ENCODE measurements at regions not wholly inside any gene's neighbourhood (a gene's known extent, or its start where the extent isn't known, plus 50 kb on each side); places are given as distances from the start of the nearest gene placed in this dataset.

- no peak overlapping the region for H3K4me2 ChIP-seq (ENCODE audit: low read depth, low read length)
Measured at GRCh38 chr20:60297649-60298048, 339.4 kb downstream of the CDH26 start.

GRCh38 chr20:60298647-60299046 is 340.4 kb downstream of the CDH26 start:
- H3K36me3 ChIP-seq (replicated peaks; ENCODE audit: insufficient read depth, low read length): no peaks in the 10 kb centered on the region
- H2AFZ ChIP-seq (ENCODE audit: low read length): no peak overlapping the region
- no peaks in the 10 kb centered on the region for H4K20me1 ChIP-seq (ENCODE audit: insufficient read depth, low read length)
- H3K9ac ChIP-seq (ENCODE audit: low read length): no peak overlapping the region
- no peaks in the 10 kb centered on the region for H3K4me1 ChIP-seq (ENCODE audit: low read length)
- no peaks in the 10 kb centered on the region for H3K79me2 ChIP-seq (ENCODE audit: low read length)
- H3K27me3 ChIP-seq (replicated peaks; ENCODE audit: insufficient read depth, low read length): no peaks in the 10 kb centered on the region
- H3K4me3 ChIP-seq (ENCODE audit: low read length): no peak overlapping the region
- DNase-seq: no peak
- no peak overlapping the region for H3K27ac ChIP-seq (ENCODE audit: low read length)
- no peaks in the 10 kb centered on the region for H3K9me3 ChIP-seq (replicated peaks; ENCODE audit: insufficient read depth, low read length)
- no peaks in the 10 kb centered on the region for H3F3A ChIP-seq (ENCODE audit: insufficient read depth, low read length)
- H3K4me2 ChIP-seq (ENCODE audit: low read depth, low read length): no peak overlapping the region
- H3K9me2 ChIP-seq (replicated peaks; ENCODE audit: insufficient read depth, low read length): no peaks in the 10 kb centered on the region
- no peak for TF ChIP-seq EZH2phosphoT487 (IDR thresholded peaks at IDR 0.05; ENCODE audit: low read length)
- no peak for TF ChIP-seq EZH2 (optimal IDR thresholded peaks at IDR 0.05; ENCODE audit: low read depth, low read length)
- TF ChIP-seq CTCF (IDR thresholded peaks at IDR 0.05; ENCODE audit: low read length): no peak

More at GRCh38 chr20:60297649-60298048, 339.4 kb downstream of the CDH26 start:
- Histone ChIP-seq H3K4me1 (ENCODE audit: low read length) (no peaks in the 10 kb centered on the region), H3K9me3 (replicated peaks; ENCODE audit: insufficient read depth, low read length) (no peaks in the 10 kb centered on the region), H2AFZ (ENCODE audit: low read length) (no peak overlapping the region), H3K27ac (ENCODE audit: low read length) (no peak overlapping the region), H3K27me3 (replicated peaks; ENCODE audit: insufficient read depth, low read length) (no peaks in the 10 kb centered on the region), H3K36me3 (replicated peaks; ENCODE audit: insufficient read depth, low read length) (no peaks in the 10 kb centered on the region), H3K79me2 (ENCODE audit: low read length) (no peaks in the 10 kb centered on the region), H3K9ac (ENCODE audit: low read length) (no peak overlapping the region), H3K4me3 (ENCODE audit: low read length) (no peak overlapping the region), H4K20me1 (ENCODE audit: insufficient read depth, low read length) (no peaks in the 10 kb centered on the region), H3F3A (ENCODE audit: insufficient read depth, low read length) (no peaks in the 10 kb centered on the region), H3K9me2 (replicated peaks; ENCODE audit: insufficient read depth, low read length) (no peaks in the 10 kb centered on the region)
- no peak for TF ChIP-seq EZH2 (optimal IDR thresholded peaks at IDR 0.05; ENCODE audit: low read depth, low read length)
- no peak for DNase-seq

- H2AFZ ChIP-seq (ENCODE audit: low read length): no peak overlapping the region
- H3K27ac ChIP-seq (ENCODE audit: low read length): no peak overlapping the region
- H3K79me2 ChIP-seq (ENCODE audit: low read length): no peaks in the 10 kb centered on the region
- H3K4me3 ChIP-seq (ENCODE audit: low read length): no peak overlapping the region
- no peaks in the 10 kb centered on the region for H3K9me3 ChIP-seq (replicated peaks; ENCODE audit: insufficient read depth, low read length)
- H3K27me3 ChIP-seq (replicated peaks; ENCODE audit: insufficient read depth, low read length): no peaks in the 10 kb centered on the region
- H4K20me1 ChIP-seq (ENCODE audit: insufficient read depth, low read length): no peaks in the 10 kb centered on the region
- no peak overlapping the region for H3K9ac ChIP-seq (ENCODE audit: low read length)
- H3K36me3 ChIP-seq (replicated peaks; ENCODE audit: insufficient read depth, low read length): no peaks in the 10 kb centered on the region
- no peak for DNase-seq
- TF ChIP-seq EZH2phosphoT487 (IDR thresholded peaks at IDR 0.05; ENCODE audit: low read length) (no peak), EZH2 (optimal IDR thresholded peaks at IDR 0.05; ENCODE audit: low read depth, low read length) (no peak), CTCF (IDR thresholded peaks at IDR 0.05; ENCODE audit: low read length) (no peak)
- no peak overlapping the region for H3K4me2 ChIP-seq (ENCODE audit: low read depth, low read length)
- no peaks in the 10 kb centered on the region for H3F3A ChIP-seq (ENCODE audit: insufficient read depth, low read length)
- no peaks in the 10 kb centered on the region for H3K4me1 ChIP-seq (ENCODE audit: low read length)
- no peaks in the 10 kb centered on the region for H3K9me2 ChIP-seq (replicated peaks; ENCODE audit: insufficient read depth, low read length)
Measured at GRCh38 chr20:60299951-60300350, 341.7 kb downstream of the CDH26 start.

GRCh38 chr20:60300374-60300773 is 342.2 kb downstream of the CDH26 start:
- H4K20me1 ChIP-seq (ENCODE audit: insufficient read depth, low read length): no peaks in the 10 kb centered on the region
- no peaks in the 10 kb centered on the region for H3K79me2 ChIP-seq (ENCODE audit: low read length)
- H2AFZ ChIP-seq (ENCODE audit: low read length): no peak overlapping the region
- no peak overlapping the region for H3K4me3 ChIP-seq (ENCODE audit: low read length)
- H3K9me3 ChIP-seq (replicated peaks; ENCODE audit: insufficient read depth, low read length): no peaks in the 10 kb centered on the region
- no peaks in the 10 kb centered on the region for H3K27me3 ChIP-seq (replicated peaks; ENCODE audit: insufficient read depth, low read length)
- TF ChIP-seq CTCF (IDR thresholded peaks at IDR 0.05; ENCODE audit: low read length) (no peak), EZH2 (optimal IDR thresholded peaks at IDR 0.05; ENCODE audit: low read depth, low read length) (no peak), EZH2phosphoT487 (IDR thresholded peaks at IDR 0.05; ENCODE audit: low read length) (no peak)
- H3K27ac ChIP-seq (ENCODE audit: low read length): no peak overlapping the region
- no peak for DNase-seq
- H3K4me1 ChIP-seq (ENCODE audit: low read length): no peaks in the 10 kb centered on the region
- H3K9me2 ChIP-seq (replicated peaks; ENCODE audit: insufficient read depth, low read length): no peaks in the 10 kb centered on the region
- no peaks in the 10 kb centered on the region for H3F3A ChIP-seq (ENCODE audit: insufficient read depth, low read length)
- no peaks in the 10 kb centered on the region for H3K36me3 ChIP-seq (replicated peaks; ENCODE audit: insufficient read depth, low read length)
- no peak overlapping the region for H3K9ac ChIP-seq (ENCODE audit: low read length)
- no peak overlapping the region for H3K4me2 ChIP-seq (ENCODE audit: low read depth, low read length)
